Nucleus accumbens (tissue), 56 donors: ENCODE measurements at regions not wholly inside any gene's neighbourhood (a gene's known extent, or its start where the extent isn't known, plus 50 kb on each side); places are given as distances from the start of the nearest gene placed in this dataset.

Experiments
- DNase-seq, 56 donors: peaks; one replicate each; lab custom pipeline; 2025; lab: John Stamatoyannopoulos, UW

GRCh38 chr18:70386582-70386981 lies 97.7 kb downstream of the SOCS6 start:
- DNase-seq: no peak

GRCh38 chr18:70385474-70385873 lies 96.6 kb downstream of the SOCS6 start:
- peak in 1 of 56 donors; percentile 9 for DNase-seq

GRCh38 chr18:70384181-70384790 lies 95.4 kb downstream of the SOCS6 start:
- DNase-seq: peak in 9 of 56 donors; percentile 5 to 36 (median 24)

GRCh38 chr18:70382992-70383717 lies 94.3 kb downstream of the SOCS6 start:
- DNase-seq: no peak

- DNase-seq: peak in 22 of 56 donors; percentile 4 to 61 (median 34)
Measured at GRCh38 chr18:70382017-70382416, 93.2 kb downstream of the SOCS6 start.

- DNase-seq: peak in 54 of 56 donors; percentile 9 to 91 (median 74)
Measured at GRCh38 chr18:70380915-70381896, 92.4 kb downstream of the SOCS6 start.
